ENCODE measurements at regions not wholly inside any gene's neighbourhood (a gene's known extent, or its start where the extent isn't known, plus 50 kb on each side); places are given as distances from the start of the nearest gene placed in this dataset.
A peak's percentile ranks its signal among the peaks of the same experiment; 100 is the strongest.

DNA sequence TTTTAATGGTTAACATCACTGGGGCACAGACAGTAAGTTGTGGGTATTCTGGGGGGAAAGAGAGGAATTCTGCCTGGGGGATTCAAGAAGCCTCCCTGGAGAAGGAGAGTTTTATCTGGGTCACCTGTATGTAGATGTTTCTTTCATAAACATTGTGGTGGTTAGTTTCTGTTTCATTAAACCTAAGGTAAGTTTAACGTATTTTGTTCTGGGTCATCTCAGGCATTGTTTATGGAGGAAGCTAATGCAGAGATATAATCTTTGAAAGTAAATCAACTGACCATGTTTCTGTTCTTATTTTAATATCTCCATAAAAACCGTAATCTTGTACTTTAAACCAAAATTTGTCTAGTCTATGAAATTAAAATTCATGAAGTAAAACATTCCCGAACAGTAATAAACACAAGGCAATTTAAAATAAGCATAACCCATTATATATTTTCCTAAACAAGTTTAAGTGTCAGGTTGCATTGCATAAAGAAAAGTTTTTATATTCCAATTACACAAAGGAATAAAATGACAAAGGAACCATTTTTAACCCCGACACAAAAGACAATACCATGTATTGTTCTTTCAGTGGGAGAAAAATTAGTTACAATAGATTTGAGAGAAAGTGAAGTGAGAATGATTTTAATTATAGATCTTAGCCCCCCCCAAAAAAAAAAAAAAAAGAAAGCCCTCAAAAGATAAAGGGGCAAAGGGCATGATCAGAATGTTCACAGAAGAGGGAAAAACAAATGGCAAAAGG, 274.6 kb upstream of the TBL1XR1 start:
- Mint-ChIP-seq H3K4me1 (ENCODE audit: low read depth) (peaks cover 56% of the 10 kb centered on the region), H3K27ac (ENCODE audit: unreplicated experiment) (peak overlapping the region; percentile 37), H3K36me3 (ENCODE audit: low read depth) (no peaks in the 10 kb centered on the region)

DNA sequence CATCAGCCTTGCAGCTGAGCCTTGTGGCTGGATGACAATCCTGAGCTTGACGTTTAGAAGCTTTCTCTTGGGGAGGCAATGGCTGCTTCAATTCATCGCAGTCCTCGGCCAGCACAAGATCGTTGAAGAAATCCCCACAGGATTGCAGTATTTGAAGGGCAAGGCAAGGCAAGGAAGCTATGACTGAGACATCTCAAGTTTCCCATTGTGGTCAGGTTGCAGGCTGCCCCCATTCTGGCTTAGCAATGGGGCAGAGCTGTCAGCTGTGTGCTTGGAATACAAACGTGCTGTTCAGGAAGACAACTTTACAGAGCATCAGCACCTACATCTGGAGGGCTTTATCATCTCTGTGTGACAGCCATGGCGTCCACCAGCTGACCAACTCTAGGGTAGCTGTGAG, 275.9 kb upstream of the TBL1XR1 start:
- no peak for DNase-seq (ENCODE audit: low spot score)
- peak overlapping the region; percentile 86 for H3K27ac Mint-ChIP-seq (ENCODE audit: unreplicated experiment)
- peaks cover 54% of the 10 kb centered on the region for H3K4me1 Mint-ChIP-seq (ENCODE audit: low read depth)
- no peaks in the 10 kb centered on the region for H3K27me3 Mint-ChIP-seq (ENCODE audit: low read depth)
- H3K9me3 Mint-ChIP-seq (ENCODE audit: low read depth) = no peaks in the 10 kb centered on the region
- no peaks in the 10 kb centered on the region for H3K36me3 Mint-ChIP-seq (ENCODE audit: low read depth)
- TF ChIP-seq, protein P1, sequence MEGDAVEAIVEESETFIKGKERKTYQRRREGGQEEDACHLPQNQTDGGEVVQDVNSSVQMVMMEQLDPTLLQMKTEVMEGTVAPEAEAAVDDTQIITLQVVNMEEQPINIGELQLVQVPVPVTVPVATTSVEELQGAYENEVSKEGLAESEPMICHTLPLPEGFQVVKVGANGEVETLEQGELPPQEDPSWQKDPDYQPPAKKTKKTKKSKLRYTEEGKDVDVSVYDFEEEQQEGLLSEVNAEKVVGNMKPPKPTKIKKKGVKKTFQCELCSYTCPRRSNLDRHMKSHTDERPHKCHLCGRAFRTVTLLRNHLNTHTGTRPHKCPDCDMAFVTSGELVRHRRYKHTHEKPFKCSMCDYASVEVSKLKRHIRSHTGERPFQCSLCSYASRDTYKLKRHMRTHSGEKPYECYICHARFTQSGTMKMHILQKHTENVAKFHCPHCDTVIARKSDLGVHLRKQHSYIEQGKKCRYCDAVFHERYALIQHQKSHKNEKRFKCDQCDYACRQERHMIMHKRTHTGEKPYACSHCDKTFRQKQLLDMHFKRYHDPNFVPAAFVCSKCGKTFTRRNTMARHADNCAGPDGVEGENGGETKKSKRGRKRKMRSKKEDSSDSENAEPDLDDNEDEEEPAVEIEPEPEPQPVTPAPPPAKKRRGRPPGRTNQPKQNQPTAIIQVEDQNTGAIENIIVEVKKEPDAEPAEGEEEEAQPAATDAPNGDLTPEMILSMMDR (IDR thresholded peaks at IDR 0.05) = no peak
- H3K4me3 Mint-ChIP-seq (ENCODE audit: unreplicated experiment) = no peak overlapping the region

More for the DNA sequence above, 274.6 kb upstream of the TBL1XR1 start:
- Mint-ChIP-seq H3K4me3 (ENCODE audit: unreplicated experiment) (no peak overlapping the region), H3K9me3 (ENCODE audit: low read depth) (no peaks in the 10 kb centered on the region), H3K27me3 (ENCODE audit: low read depth) (no peaks in the 10 kb centered on the region)
- TF ChIP-seq, protein P1 (IDR thresholded peaks at IDR 0.05) = no peak
- DNase-seq (ENCODE audit: low spot score) = no peak

DNA sequence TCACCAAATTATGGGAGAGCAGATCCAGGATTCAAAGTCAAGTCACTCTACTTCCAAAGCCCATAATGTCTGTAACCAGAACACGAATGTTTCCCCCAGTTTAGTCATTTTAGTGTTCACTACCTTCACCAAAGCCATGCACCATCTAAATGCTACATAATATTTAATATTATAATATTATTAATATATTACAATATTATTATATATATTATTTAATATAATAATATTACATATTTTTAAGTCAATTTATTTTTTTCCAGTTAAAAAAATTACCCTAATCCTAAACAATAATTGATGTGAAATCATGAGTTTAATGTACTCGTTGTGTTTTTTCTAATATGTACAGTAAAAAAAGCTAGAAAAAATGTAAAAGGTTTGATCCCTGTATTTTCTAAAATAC, 276.6 kb upstream of the TBL1XR1 start:
- Mint-ChIP-seq H3K27me3 (ENCODE audit: low read depth) (no peaks in the 10 kb centered on the region), H3K4me1 (ENCODE audit: low read depth) (peaks cover 54% of the 10 kb centered on the region), H3K4me3 (ENCODE audit: unreplicated experiment) (no peak overlapping the region), H3K9me3 (ENCODE audit: low read depth) (no peaks in the 10 kb centered on the region), H3K36me3 (ENCODE audit: low read depth) (no peaks in the 10 kb centered on the region), H3K27ac (ENCODE audit: unreplicated experiment) (no peak overlapping the region)
- DNase-seq (ENCODE audit: low spot score) = no peak
- TF ChIP-seq, protein P1 (IDR thresholded peaks at IDR 0.05) = no peak

DNA sequence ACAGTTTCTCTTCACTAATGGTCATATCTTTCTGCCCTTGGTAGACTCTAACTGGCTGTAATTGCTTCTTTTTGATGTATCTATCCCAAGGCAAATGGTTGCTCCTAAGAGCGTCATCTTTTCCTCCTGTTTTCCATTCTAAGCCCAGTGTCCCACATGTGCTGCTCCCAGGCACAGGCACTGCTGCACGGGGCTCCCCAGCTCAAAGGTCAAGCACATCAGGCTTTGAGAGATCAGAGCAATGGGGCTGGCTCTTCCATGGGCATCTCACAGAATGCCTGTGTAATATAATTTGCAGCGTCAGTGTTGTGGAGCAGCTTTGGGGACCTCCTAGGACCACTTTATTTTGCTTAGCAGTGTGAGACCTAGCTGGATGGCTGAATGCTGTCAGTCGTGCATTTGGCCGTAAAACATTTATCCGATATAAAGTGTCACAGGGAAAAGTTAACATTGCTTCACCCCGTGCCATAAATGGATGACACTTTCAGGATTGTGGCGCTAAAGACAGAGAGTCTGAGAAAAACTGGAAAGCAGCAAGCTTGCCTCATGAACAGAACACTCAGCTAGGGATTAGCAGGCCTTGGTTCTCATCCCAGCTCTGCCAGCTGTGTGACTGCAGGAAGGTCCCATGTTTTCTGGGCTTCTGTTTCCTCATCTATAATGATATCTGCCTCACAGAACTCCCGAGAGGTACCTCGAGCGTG, 277.5 kb upstream of the TBL1XR1 start:
- no peak for DNase-seq (ENCODE audit: low spot score)
- Mint-ChIP-seq H3K4me1 (ENCODE audit: low read depth) (peaks cover 54% of the 10 kb centered on the region), H3K27me3 (ENCODE audit: low read depth) (no peaks in the 10 kb centered on the region), H3K27ac (ENCODE audit: unreplicated experiment) (no peak overlapping the region), H3K4me3 (ENCODE audit: unreplicated experiment) (no peak overlapping the region), H3K36me3 (ENCODE audit: low read depth) (no peaks in the 10 kb centered on the region), H3K9me3 (ENCODE audit: low read depth) (no peaks in the 10 kb centered on the region)
- TF ChIP-seq, protein P1 (IDR thresholded peaks at IDR 0.05) = no peak

DNA sequence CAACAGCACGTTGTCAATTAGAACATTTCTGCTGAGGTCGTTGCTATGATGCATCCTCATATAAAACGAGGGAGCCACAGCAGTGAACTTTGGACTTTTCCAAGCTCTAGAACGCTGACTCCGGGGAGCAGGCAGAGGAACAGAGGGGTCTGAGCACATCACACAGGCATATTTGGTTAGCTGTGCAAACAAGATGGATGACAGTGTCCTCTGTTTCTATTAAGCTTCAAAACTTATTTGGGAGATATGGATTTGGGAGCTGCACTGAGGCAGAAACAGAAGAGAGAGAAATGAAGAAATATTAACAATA, 278.0 kb upstream of the TBL1XR1 start:
- TF ChIP-seq, protein P1 (IDR thresholded peaks at IDR 0.05) = no peak
- no peak for DNase-seq (ENCODE audit: low spot score)
- Mint-ChIP-seq H3K27me3 (ENCODE audit: low read depth) (no peaks in the 10 kb centered on the region), H3K4me1 (ENCODE audit: low read depth) (peaks cover 54% of the 10 kb centered on the region), H3K4me3 (ENCODE audit: unreplicated experiment) (no peak overlapping the region), H3K27ac (ENCODE audit: unreplicated experiment) (no peak overlapping the region), H3K9me3 (ENCODE audit: low read depth) (peaks cover under 1% of the 10 kb centered on the region), H3K36me3 (ENCODE audit: low read depth) (no peaks in the 10 kb centered on the region)

Data from chondrocyte (in vitro differentiated cells).